ENCODE measurements at regions not wholly inside any gene's neighbourhood (a gene's known extent, or its start where the extent isn't known, plus 50 kb on each side); places are given as distances from the start of the nearest gene placed in this dataset.

GRCh38 chr5:15354021-15354420 is 146.0 kb upstream of the FBXL7 start:
- no peak overlapping the region for H3K27ac ChIP-seq (ENCODE audit: insufficient read depth, low read depth, low read length)
- no peaks in the 10 kb centered on the region for H3K9me1 ChIP-seq (replicated peaks; ENCODE audit: control insufficient read depth, extremely low read depth, insufficient read depth, low read length)
- peaks cover 3 to 16% of the 10 kb centered on the region in 2 experiments for H3K27me3 ChIP-seq (ENCODE audit: control insufficient read depth in 2 of 2, insufficient read depth in 2 of 2, low read length in 2 of 2)
- TF ChIP-seq EZH2 (IDR thresholded peaks at IDR 0.05; ENCODE audit: borderline replicate concordance, low read depth, low read length, severe bottlenecking) (no peak), GATA2 (IDR thresholded peaks at IDR 0.05; ENCODE audit: insufficient read depth, insufficient read length, low read depth, low read length) (no peak), JUN (IDR thresholded peaks at IDR 0.05; ENCODE audit: borderline replicate concordance, insufficient read depth, insufficient read length, low read depth) (no peak), CTCF (IDR thresholded peaks at IDR 0.05; ENCODE audit: extremely low read depth in 1 of 2, insufficient read depth in 1 of 2, low read depth in 1 of 2, low read length in 2 of 2) (no peak), FOS (IDR thresholded peaks at IDR 0.05; ENCODE audit: borderline replicate concordance, insufficient read depth, low read length) (no peak), POLR2AphosphoS5 (IDR thresholded peaks at IDR 0.05; ENCODE audit: insufficient read depth, low read depth, low read length) (no peak), POLR2A (IDR thresholded peaks at IDR 0.05; ENCODE audit: low read depth, low read length) (no peak), MAX (IDR thresholded peaks at IDR 0.05; ENCODE audit: insufficient read depth, insufficient read length) (no peak), MYC (IDR thresholded peaks at IDR 0.05; ENCODE audit: low read depth, low read length) (no peak)
- no peak overlapping the region for H3K9ac ChIP-seq (replicated peaks; ENCODE audit: extremely low read depth, insufficient read depth, low read length)
- ChIA-PET CTCF (no interaction called here), POLR2A (no interaction called here)
- H3K9me3 ChIP-seq (replicated peaks; ENCODE audit: control insufficient read depth, insufficient read depth, low read length): no peaks in the 10 kb centered on the region
- no peak overlapping the region for H3K4me2 ChIP-seq (ENCODE audit: insufficient read depth, low read length)
- no peak for DNase-seq (ENCODE audit: low read depth, low spot score)
- H3K4me1 ChIP-seq (ENCODE audit: control insufficient read depth, extremely low read depth, insufficient read depth, low read length): no peaks in the 10 kb centered on the region
- H3K79me2 ChIP-seq (ENCODE audit: control insufficient read depth, insufficient read depth, low read length): no peaks in the 10 kb centered on the region
- no peak overlapping the region for H3K4me3 ChIP-seq (replicated peaks in 1 of 3; ENCODE audit: insufficient read depth in 1 of 3, low read depth in 1 of 3, low read length in 3 of 3)
- H2AFZ ChIP-seq (ENCODE audit: low read depth, low read length): no peak overlapping the region
- no peak for FAIRE-seq
- intact Hi-C loops (cut with micrococcal nuclease): no loop called here
- H4K20me1 ChIP-seq (replicated peaks; ENCODE audit: control insufficient read depth, extremely low read depth, insufficient read depth, low read length): no peaks in the 10 kb centered on the region
- dilution Hi-C loops (cut with MboI; ENCODE audit: extremely low pct_ligation_motif_present, low sequenced_read_pairs): no loop called here
- no peaks in the 10 kb centered on the region for H3K36me3 ChIP-seq (ENCODE audit: control insufficient read depth in 2 of 2, extremely low read depth in 1 of 2, insufficient read depth in 2 of 2, low read length in 2 of 2)
- BruUV-seq (replicated peaks): no TSS peak

All from endothelial cell of umbilical vein (primary cell).